HG02642 (cell line): ENCODE measurements at regions not wholly inside any gene's neighbourhood (a gene's known extent, or its start where the extent isn't known, plus 50 kb on each side); places are given as distances from the start of the nearest gene placed in this dataset.

Source experiments
- ATAC-seq: cut with Tn5 transposase; IDR thresholded peaks from one replicate; pipeline ENCODE4 v1.9.1; 2021; ENCODE audit warnings: mild to moderate bottlenecking; ENCODE audit not compliant: unreplicated experiment, poor library complexity

GRCh38 chr10:4004144-4004543 lies 219.1 kb upstream of the KLF6 start:
- no peak for ATAC-seq

- no peak for ATAC-seq
These were observed 218.5 kb upstream of the KLF6 start for GRCh38 chr10:4003348-4003973.

- ATAC-seq, result no peak
These were observed 216.8 kb upstream of the KLF6 start for GRCh38 chr10:4001811-4002210.

- no peak for ATAC-seq
These were observed 214.6 kb upstream of the KLF6 start for GRCh38 chr10:3999642-4000041.

- no peak for ATAC-seq
These were observed 211.7 kb upstream of the KLF6 start for GRCh38 chr10:3996697-3997096.

- no peak for ATAC-seq
These were observed 210.5 kb upstream of the KLF6 start for GRCh38 chr10:3995302-3996210.

- no peak for ATAC-seq
These were observed 207.6 kb upstream of the KLF6 start for GRCh38 chr10:3992382-3993178.

- no peak for ATAC-seq
These were observed 205.3 kb upstream of the KLF6 start for GRCh38 chr10:3990307-3990706.

- ATAC-seq, result no peak
These were observed 202.3 kb upstream of the KLF6 start for GRCh38 chr10:3987143-3987974.

GRCh38 chr10:3986493-3987142 lies 201.6 kb upstream of the KLF6 start:
- no peak for ATAC-seq

- no peak for ATAC-seq
These were observed 197.9 kb upstream of the KLF6 start for GRCh38 chr10:3982746-3983442.

GRCh38 chr10:3981300-3981699 lies 196.3 kb upstream of the KLF6 start:
- no peak for ATAC-seq

GRCh38 chr10:3980660-3981059 lies 195.7 kb upstream of the KLF6 start:
- ATAC-seq, result no peak

- ATAC-seq, result no peak
These were observed 195.1 kb upstream of the KLF6 start for GRCh38 chr10:3980144-3980543.

- ATAC-seq, result no peak
These were observed 193.8 kb upstream of the KLF6 start for GRCh38 chr10:3978761-3979160.

- ATAC-seq, result no peak
These were observed 193.2 kb upstream of the KLF6 start for GRCh38 chr10:3978174-3978573.

GRCh38 chr10:3977761-3978160 lies 192.8 kb upstream of the KLF6 start:
- no peak for ATAC-seq

- no peak for ATAC-seq
These were observed 191.7 kb upstream of the KLF6 start for GRCh38 chr10:3976718-3977117.

GRCh38 chr10:3976171-3976570 lies 191.2 kb upstream of the KLF6 start:
- no peak for ATAC-seq
